Renal pelvis (tissue), 1 donor: ENCODE measurements at regions not wholly inside any gene's neighbourhood (a gene's known extent, or its start where the extent isn't known, plus 50 kb on each side); places are given as distances from the start of the nearest gene placed in this dataset.

ENCODE experiments used
- DNase-seq: peaks from one replicate; pipeline ENCODE4 v3.0.0-alpha.2; 2013

DNA sequence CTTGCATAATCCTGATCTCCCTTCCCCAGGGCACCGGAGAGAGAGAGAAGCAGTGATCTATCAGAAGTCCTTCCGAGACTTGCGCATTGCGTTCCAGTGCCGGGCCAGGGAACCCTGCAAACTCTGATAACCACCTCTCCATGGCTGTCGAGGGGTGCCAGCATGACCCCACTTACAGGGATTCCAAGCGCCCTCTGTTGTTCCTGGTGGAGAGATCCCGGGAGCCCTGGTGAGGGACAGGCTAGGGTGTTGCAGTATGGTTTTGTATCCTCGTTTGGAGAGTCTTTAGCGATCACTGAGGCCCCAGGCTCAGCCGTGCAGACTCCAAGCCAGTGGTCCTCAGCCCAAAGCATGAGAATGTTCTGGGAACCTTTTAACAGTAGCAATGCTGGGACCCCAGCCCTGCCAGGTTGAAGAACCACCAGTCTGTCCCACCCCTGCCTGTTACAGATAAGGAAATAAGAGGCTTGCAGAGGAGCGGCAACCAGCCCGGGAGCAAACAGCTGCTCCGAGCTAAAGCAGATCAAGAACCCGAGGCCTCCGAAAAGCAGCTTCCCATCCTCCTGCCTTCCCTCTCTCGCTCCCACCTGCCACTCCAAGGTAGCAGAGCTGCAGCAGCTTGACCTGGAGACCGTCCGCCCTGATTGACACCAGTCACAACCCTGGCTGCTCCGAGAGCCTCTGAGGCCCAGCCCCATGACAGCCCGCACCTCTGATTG, 150.3 kb upstream of the RPL38 start:
- no peak for DNase-seq

DNA sequence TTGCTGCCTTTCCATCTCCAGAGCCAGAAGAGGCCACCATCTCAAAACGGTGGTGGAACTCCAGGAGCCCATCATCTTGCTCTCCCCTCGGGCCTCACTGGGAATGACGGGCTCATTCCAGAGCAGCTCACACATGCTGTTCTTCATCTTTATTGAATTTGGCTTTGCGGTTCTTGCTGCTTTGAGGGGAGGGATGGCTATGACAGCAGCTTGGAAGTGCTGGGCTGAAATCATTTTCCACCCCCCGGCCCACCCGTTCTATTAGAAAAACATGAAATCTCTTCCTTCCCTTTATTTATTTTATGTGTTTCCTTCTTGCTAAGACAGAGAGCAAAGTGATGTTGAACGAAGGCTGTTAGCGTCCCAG, 149.8 kb upstream of the RPL38 start:
- no peak for DNase-seq

DNA sequence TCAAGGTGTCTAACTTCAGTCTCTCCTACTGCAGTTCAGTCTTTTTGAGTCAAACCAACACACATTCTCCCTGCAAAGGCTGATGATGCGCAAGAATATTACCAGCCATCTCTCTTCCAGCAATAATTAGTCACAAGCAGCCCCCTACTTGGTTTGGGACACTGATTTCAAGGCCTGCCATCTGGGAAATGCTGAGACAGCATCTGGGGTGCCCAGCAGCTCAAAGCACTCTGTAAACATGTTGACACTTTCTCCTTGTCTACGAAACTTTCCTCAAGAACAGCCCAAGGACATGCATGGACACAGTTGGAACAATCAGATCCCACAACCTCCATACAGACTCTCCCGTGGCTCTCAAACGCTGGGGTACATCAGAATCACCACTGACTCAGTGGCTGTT, 149.2 kb upstream of the RPL38 start:
- no peak for DNase-seq

DNA sequence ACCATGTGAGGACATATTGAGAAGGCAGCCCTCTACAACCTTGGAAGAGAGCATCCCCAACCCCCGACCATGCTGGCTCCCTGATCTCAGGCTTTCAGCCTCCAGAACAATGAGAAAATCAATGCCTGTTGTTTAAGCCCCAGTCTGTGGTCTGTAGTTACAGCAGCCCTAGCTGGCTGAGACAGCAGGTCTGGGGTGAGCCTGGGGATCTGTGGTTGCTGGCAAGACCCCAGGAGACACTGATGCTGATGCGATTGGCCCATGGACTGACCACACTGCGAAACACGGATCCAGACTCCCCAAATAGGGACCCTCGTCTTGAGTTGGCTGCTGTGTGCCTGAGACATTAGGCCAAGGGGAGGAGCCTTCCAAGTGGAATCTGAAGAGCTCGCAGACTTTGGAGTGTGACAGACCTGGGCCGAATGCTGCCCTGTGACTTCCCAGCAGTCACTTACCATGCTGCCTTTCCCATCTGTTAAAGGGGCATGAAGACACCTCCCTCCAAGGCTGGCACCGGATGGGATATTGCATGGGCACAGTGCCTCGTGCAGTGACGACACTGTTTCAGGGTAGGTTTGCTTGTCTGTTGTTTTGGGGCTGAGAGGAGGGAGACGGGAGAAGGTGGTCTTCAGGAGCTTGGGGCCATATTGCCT, 147.8 kb upstream of the RPL38 start:
- DNase-seq, result no peak

DNA sequence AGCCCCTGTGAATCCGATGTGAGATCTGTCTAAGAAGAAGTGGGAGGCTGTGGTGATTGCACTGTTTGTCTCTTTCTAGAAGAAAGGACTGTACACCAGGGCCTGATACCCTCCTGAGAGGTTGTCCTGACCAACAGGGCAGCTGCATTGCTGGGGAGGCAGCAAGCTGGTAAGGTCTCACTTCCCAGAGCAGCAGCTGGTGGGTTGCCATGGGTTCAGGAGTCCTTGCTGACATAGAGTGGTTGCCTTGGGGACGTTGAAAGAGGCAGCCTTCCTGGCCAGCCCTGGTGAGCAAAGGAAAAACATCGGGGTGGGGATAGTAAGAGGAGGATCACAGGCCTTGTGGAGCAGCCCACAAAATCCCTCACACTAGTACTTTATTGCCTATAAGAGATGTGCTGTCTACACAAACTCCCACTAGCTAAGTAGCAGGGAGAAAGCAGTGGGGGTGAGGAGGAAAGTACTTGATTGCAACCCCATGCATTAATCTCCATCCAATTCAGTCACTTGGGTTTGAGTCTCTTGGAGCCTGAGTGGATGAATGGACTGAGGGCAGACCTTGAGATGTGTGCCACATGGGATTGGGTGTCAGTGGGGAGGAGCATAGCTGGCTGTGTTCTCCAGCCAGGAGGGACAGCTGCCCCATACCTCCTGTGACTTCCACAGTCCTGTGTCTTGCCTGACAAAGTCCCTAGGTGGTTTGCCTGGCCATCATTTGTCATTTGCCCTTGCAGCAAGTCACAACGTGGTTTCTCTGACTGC, 143.8 kb upstream of the RPL38 start:
- no peak for DNase-seq

DNA sequence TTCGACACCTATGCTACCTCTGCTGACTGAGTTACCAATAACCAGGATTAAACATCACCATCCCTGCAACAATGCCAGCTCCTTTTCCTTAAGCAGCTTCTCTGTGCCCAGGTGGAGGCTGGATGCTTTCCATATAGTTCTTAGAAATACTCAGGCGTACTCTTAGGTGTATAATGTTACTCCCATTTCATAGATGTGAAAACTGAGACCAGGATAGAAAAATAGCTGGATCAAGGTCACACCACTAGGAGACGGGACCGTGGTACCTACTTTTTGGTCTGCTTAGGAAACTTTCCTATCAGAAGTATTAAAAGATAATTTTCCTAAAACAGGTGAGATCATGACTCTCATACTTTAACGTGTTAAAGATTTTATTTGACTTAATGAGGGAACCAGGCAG, 141.7 kb upstream of the RPL38 start:
- DNase-seq, result no peak

DNA sequence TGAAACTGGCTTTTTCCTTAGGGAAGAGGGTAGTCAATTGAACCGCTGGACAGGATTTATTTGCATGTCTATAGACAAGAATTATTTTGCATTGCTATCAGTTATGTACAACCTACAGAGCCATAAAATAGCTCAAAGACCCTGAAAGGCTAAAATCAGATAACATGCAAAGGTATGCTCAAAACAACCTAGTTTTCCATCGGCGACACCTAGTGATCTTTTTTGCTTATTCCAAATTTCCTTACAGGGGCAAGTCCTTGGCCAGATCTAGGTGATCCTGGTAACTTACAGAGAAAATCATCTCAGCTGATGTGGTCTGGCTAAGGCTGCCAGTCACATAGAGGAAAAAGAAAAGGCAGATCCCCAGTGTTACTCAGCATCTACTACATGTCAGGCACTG, 141.2 kb upstream of the RPL38 start:
- DNase-seq, result no peak

DNA sequence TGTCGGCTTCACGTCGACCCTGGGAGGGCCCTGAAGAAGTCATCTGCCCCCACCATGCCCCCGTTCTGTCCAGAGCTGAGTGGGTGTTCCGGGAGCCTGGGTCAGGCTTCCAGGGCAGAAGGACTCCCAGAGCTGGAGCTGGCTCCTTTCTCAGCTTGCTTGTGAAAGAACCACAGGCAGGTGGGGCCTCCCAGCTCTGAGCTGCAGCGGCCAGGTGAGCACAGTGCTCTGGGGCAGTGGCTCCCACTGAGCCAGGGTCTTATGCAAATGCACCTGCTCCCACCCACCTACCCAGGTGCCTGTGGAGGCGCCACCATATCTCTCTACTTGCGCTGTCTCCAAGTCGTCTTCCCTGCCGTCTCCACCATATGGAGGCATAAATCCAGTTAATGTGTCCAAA, 140.0 kb upstream of the RPL38 start:
- DNase-seq, result no peak

DNA sequence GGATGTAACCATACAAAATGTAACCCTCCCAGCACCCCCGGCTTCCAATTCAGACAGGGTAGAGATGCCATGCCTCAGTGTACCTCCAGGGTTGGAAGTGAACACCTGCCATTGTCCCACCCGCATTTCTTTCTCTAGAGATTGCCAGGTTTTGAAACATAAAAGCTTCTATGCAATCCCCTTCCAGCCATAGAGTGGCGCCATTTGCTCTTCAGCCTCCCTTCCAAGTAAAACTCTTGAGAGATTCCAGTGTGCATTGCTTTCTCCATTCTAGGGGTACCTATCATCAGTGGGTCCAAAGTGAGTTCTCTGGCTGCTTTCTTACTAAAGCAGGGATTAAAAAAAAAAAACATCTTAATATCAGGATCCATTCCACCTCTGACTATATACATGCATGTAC, 133.1 kb upstream of the RPL38 start:
- no peak for DNase-seq

DNA sequence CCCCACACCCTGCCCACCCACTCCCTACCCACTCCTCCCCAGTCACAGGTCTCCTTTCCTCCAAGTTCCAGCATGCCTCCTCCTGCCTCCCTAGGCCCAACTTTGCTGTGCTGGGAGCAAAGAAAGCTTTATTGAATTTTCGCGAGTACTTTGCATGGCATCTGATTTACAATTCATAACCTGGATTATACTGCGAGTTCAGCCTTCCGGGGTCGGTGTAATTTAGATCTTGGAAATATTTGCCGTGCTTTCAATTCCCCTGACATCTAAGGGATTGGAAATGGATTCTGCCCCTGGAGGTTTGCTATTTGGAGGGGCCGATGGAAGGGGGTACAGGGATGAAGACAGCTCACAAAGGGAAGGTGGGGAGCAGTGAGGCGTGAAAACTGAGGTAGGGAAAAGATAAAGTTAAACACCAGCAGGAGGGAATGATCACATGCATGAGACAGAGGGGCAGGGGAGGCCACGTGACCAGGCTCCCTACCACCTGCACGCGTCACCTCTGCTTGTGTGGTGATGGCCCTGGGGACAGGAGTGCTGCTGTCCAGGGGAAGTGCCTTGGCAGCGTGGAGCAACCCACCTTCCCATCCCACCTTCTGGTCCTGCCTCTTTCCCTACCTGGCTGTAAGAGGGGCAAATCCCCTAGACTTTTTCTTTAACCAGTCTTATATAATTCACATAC, 132.3 kb upstream of the RPL38 start:
- DNase-seq, result no peak

DNA sequence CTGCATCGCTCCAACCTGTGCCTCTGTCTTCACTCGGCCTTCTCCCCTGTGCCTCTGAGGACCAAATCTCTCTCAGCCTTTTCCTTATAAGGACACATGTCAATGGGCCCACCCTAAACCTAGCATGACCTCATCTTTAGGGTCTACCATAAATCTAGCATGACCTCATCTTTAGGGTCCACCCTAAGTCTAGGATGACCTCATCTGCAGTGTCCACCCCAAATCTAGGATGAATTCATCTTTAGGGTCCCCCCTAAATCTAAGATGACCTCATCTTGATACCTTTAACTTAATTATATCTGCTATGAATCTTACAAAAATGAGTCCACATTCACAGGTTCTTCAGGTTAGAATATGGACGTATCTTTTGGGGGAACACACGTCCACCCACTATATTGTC, 131.1 kb upstream of the RPL38 start:
- DNase-seq, result no peak

DNA sequence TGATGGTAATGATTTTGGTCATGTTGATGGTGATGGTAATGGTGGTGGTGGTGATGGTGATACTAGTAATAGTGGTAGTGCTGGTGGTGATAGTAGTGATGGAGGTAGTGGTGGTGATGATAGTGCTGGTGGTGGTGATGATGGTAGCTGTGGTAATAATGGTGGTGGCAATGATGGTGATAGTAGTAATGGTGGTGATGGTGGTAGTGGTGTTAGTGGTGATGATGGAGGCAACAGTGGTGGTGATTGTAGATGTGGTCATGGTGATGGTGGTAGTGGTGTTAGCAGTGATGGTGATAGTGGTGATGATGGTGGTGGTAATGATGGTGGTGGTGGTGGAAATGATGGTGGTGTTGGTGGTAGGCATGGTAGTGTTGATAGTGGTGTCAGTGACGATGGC, 127.0 kb upstream of the RPL38 start:
- no peak for DNase-seq

DNA sequence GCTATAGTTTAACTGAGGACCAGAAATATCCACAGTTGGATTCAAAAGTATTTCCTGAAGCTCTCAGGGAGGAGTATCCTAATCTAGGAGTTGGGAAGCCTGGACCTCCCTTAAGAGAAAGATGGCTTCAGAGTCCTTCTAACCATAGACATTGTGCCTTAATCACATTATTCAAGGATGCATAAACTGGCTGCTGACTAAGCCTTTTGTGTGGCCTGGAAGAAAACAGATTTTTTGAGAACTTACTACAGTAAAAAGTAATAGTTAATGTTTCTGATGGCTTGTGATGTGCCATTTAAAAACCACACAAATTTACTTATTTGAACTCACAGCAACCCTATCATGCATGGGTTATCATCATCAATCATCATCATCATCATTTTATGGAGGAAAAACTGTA, 126.2 kb upstream of the RPL38 start:
- DNase-seq, result no peak

DNA sequence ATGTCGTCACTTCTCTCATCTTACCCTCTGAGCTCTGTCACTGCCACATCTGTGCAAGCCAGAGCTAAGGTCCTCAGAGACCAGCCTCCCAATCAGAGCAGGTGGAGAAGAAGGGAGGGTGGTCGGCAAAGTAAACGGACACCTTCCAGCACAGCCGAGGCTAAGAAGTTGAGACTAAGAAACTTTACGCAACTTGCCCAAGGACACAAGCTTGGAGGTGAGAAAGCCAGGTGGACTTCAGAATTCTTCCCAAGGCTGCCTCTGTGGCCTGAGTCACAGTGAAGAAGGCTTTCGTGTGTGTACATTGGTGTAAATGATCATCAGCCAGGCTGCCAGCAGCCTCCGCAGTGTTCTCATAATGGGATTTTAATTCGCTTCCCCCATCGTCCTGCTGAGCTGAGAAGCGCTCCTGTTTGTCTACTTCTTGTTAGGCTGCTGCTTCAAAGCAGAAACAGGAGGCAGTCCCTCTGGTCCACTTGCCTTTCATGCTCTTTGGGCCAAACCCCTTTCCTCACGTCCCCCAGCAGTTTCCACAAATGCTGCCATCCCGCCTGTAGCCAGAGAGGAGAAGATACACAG, 125.0 kb upstream of the RPL38 start:
- no peak for DNase-seq

DNA sequence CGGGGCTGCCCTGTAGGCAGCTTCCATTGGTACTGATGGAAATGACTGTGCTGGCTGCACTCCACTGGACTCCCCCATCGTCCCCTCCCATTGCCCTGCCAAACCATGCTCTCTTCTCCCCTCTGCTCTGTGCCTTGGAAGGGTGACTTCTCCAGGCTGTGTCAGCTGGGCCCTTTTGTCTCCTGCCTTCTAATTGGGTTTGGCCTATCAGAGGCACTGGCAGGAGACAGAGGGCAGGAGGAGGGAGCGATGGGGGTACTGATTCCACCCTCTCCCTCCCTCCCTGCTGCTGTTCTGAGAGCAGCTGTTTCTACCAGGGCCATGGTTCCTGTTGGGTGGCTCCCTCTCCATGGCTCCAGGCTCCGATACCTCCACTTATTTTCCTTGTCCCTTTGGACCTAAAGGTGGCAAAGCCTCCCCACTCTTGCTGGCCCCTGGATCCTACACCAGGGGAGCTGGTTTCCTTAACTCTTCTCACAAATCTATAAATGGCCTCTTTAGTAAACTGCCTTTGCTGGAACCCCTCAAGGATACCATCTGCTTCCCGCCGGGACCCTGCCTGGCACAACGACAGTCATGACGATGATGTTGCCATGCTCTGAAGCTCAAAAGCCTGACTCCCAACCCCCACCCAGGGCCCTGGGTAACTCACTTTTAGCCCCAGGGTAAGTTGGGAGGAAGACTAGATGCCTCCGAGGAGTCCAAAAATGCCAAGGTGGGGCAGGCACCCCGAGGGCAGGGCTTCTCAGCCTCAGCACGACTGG, 123.8 kb upstream of the RPL38 start:
- DNase-seq, result no peak

DNA sequence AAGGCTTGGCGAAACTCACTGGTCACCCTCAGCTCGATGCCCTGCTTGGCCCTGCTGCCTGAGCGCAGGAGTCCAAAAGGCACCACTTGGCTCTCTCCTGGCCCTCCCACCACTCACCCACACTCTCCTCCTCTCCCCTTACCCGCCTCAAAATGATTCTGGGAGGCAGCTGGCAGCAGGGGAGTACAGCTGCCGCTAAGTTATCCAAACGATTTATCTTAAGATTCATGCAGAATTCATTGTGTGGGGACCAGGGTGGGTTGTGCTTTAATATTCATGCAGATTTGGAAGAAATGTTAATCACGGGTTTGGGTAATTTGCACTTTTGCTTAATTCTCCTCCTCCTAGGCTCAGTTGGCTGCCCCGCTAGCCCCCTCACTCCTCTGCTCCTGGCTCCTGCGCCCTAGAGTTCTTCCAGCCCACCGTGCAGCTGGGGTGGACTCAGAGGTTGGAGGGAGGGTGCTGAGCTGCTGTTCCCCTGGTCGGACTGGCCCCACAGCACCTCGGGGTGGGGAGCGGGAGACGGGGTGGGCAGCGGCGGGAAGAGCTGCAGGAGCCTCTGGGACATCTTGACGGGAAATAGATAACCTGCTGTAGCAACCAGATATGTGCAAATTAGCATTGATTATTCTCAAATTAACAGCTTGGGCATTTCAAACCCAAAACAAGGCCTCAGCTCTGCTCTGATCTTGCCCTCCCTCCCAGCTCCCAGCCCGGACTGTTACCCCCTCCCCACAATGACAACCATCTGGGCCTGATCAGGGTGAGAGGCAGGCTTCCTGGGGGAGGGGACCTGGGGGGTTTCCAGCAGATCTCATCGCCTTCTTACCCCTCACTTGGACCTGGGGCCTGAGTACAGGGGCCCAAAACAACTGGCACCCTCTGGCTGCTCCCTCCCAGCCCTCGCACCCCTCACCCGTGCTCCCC, 122.6 kb upstream of the RPL38 start:
- DNase-seq, result no peak

DNA sequence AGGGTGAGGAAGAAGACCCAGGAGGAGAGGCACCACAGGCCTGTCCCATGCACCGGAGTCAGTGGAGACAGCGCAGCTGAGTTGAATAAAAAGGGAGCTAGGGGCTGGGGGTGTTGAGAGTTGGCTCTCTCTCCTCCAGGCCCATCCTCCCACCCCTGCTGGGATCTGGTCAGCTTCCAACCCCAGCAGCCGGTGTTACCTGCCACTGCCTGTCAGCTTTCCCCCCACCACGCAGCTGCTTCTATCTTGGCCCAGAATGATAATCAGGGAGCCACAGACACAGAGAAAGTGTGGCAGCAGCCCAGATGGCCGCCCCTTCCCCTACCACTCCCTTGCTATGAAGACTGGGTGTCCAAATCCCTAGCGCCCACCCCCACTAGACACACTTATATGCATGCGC, 120.6 kb upstream of the RPL38 start:
- DNase-seq, result no peak

DNA sequence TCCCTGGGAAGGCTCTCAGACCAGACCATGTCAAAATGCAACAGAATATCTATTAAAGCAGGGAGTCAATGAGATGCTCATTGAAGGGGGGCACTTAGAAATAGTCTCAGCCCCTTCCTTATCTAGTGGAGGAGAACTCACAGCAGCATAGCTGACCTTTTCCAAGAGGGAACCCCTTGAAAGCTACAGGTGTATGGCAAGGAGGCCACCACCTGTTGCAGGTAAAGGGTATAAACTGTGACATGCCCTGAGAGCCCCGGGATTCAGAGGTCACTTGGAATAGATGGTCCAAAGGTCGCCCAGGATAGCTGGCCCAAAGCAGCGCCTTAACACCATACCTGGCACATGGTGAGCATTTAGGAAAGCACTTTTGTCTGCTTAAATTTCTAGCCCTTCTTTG, 120.2 kb upstream of the RPL38 start:
- DNase-seq, result no peak

DNA sequence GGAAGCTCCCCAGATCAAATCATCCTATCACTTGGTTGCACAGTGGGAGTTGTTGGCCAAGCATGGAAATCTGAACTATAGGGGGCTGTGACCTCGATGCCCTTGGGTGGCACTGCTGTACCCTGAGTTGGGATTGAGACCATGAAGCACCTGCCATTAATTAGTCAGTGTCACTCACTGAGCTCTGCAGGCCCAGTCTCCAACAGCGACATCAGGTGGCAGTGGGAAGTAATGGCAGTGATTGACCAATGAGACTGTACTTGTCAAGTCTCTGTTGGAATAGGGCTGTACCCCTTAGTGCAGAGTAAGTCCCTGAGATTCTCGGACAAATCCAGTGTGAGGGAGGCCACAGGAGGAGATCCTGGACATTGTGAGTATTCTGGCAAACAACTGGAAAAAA, 118.0 kb upstream of the RPL38 start:
- no peak for DNase-seq

DNA sequence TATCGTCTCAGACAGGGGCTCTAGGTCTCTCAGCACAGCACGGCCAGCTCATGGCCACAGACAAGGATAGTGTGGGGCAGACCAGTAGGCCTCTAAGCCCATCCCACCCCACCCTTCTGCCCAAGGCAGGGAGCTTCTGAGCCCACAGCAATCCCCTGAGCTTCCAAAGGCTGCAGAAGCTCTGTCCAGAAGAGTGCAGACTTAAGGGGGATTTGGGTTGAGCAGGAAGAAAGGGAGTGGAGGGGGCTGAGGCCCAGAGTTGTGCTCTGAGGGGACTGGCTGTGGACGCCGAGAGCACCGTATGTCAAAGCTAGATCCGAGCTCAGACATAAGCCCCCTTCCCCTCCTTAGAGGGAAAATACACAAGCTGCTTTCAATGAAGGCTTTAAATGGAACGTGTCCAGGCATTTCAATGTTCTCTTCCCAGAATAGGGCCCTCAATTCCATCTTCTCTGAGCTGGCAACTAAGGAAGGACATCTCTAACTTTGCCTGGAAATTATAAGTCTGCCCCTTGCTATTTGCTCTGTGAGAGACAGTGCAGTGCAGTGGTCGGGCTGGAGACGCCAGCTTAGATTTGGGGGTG, 116.4 kb upstream of the RPL38 start:
- no peak for DNase-seq
